Progenitor cell of endocrine pancreas (in vitro differentiated cells): ENCODE measurements at regions not wholly inside any gene's neighbourhood (a gene's known extent, or its start where the extent isn't known, plus 50 kb on each side); places are given as distances from the start of the nearest gene placed in this dataset.

Experiments
- DNase-seq: peaks from one replicate; pipeline ENCODE4 v3.0.0; 2021; ENCODE audit warnings: low spot score; ENCODE audit not compliant: unreplicated experiment
- H3K27ac Mint-ChIP-seq: 2 replicates; pipeline ENCODE4 v1.8.0; 2021; ENCODE audit warnings: mild to moderate bottlenecking, moderate library complexity, mixed read lengths
- H3K27me3 Mint-ChIP-seq: 2 replicates; pipeline ENCODE4 v1.8.0; 2021; ENCODE audit warnings: mixed read lengths
- H3K36me3 Mint-ChIP-seq: 2 replicates; pipeline ENCODE4 v1.8.0; 2022; ENCODE audit warnings: mixed read lengths; ENCODE audit not compliant: insufficient read depth
- H3K4me1 Mint-ChIP-seq: 2 replicates; pipeline ENCODE4 v1.8.0; 2021; ENCODE audit warnings: low read depth, mixed read lengths
- H3K4me3 Mint-ChIP-seq: 2 replicates; pipeline ENCODE4 v1.8.0; 2021; ENCODE audit warnings: low read depth, mild to moderate bottlenecking, moderate library complexity, mixed read lengths
- H3K9me3 Mint-ChIP-seq: 2 replicates; pipeline ENCODE4 v1.8.0; 2021; ENCODE audit warnings: low read depth, mixed read lengths
- CTCF ChIP-seq: fragments of 200-600 bp; sonication (generic); IDR thresholded peaks from one replicate; pipeline ENCODE4 v1.5.0; 2021; ENCODE audit warnings: antibody characterized with exemption, mild to moderate bottlenecking; ENCODE audit not compliant: unreplicated experiment

GRCh38 chr9:91023741-91024140, 222.1 kb downstream of the SYK start:
- Mint-ChIP-seq H3K9me3 (peaks cover 4% of the 10 kb centered on the region), H3K27me3 (peaks cover under 1% of the 10 kb centered on the region), H3K36me3 (no peaks in the 10 kb centered on the region)

DNA sequence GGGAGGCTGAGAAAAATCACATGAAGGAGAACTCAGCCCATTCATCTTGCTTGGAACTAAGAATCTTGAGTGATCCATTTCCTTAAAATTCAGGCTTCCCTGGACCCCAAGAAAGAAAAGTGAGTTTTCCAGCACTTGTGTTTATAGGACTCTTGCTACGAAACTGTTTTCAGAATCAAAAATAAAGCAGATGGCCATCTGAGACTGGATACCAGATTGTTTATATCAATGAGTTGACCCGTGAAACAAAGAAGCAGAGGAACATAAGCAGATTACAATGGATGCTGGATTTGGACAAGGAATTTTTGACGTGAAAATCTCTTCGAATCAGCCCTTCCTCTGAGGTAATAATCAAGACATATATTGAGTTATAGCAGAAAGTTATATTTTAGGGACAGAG, 223.2 kb downstream of the SYK start:
- no peaks in the 10 kb centered on the region for H3K36me3 Mint-ChIP-seq
- no peak for TF ChIP-seq CTCF

More at GRCh38 chr9:91023741-91024140, 222.1 kb downstream of the SYK start:
- TF ChIP-seq CTCF = no peak
- Mint-ChIP-seq H3K4me3 (no peak overlapping the region), H3K4me1 (no peaks in the 10 kb centered on the region), H3K27ac (no peak overlapping the region)
- no peak for DNase-seq

DNA sequence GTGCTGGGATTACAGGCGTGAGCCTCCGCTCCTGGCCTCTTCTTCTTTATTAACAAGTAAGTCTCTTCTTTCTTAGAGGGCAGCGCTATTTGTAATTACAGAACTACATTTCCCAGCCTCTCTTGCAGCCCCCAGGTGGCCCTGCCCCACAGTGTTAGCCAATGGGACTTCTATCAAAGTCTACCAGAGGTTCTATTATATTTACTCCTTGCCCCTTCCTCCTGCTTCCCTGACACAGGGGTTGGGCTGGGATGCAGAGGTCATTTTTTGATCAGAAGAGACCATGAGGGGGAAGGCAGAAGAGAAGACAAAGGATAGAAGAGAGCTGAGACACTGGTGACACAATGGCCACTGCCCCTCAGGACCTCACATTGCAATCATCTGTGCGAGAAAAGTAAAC, 224.2 kb downstream of the SYK start:
- no peak overlapping the region for H3K4me3 Mint-ChIP-seq
- H3K27ac Mint-ChIP-seq = no peak overlapping the region
- H3K9me3 Mint-ChIP-seq = peaks cover 4% of the 10 kb centered on the region
- no peaks in the 10 kb centered on the region for H3K36me3 Mint-ChIP-seq
- DNase-seq = no peak
- TF ChIP-seq CTCF = no peak
- no peaks in the 10 kb centered on the region for H3K4me1 Mint-ChIP-seq
- H3K27me3 Mint-ChIP-seq = peaks cover 5% of the 10 kb centered on the region

More for the DNA sequence above, 223.2 kb downstream of the SYK start:
- peaks cover 4% of the 10 kb centered on the region for H3K9me3 Mint-ChIP-seq
- H3K4me1 Mint-ChIP-seq = no peaks in the 10 kb centered on the region
- H3K27me3 Mint-ChIP-seq = peaks cover 5% of the 10 kb centered on the region
- H3K27ac Mint-ChIP-seq = no peak overlapping the region
- no peak for DNase-seq
- H3K4me3 Mint-ChIP-seq = no peak overlapping the region

GRCh38 chr9:91026266-91026665, 224.6 kb downstream of the SYK start:
- Mint-ChIP-seq H3K36me3 (no peaks in the 10 kb centered on the region), H3K27me3 (peaks cover 5% of the 10 kb centered on the region), H3K9me3 (peaks cover 4% of the 10 kb centered on the region), H3K4me1 (no peaks in the 10 kb centered on the region), H3K4me3 (no peak overlapping the region), H3K27ac (no peak overlapping the region)
- no peak for TF ChIP-seq CTCF
- no peak for DNase-seq

- no peak for TF ChIP-seq CTCF
- Mint-ChIP-seq H3K36me3 (no peaks in the 10 kb centered on the region), H3K4me1 (no peaks in the 10 kb centered on the region), H3K4me3 (no peak overlapping the region), H3K9me3 (peaks cover 4% of the 10 kb centered on the region), H3K27ac (no peak overlapping the region), H3K27me3 (peaks cover 5% of the 10 kb centered on the region)
- DNase-seq = no peak
These were observed 225.4 kb downstream of the SYK start for GRCh38 chr9:91027005-91027404.
